ENCODE measurements at regions not wholly inside any gene's neighbourhood (a gene's known extent, or its start where the extent isn't known, plus 50 kb on each side); places are given as distances from the start of the nearest gene placed in this dataset.

GRCh38 chr1:219794085-219794743 is 134.1 kb downstream of the SLC30A10 start:
- TF ChIP-seq CTCF (IDR thresholded peaks at IDR 0.05) (no peak), POLR2A (IDR thresholded peaks at IDR 0.05) (no peak)

Measured in thyroid gland (tissue), 4 donors.